ENCODE measurements at regions not wholly inside any gene's neighbourhood (a gene's known extent, or its start where the extent isn't known, plus 50 kb on each side); places are given as distances from the start of the nearest gene placed in this dataset.

DNA sequence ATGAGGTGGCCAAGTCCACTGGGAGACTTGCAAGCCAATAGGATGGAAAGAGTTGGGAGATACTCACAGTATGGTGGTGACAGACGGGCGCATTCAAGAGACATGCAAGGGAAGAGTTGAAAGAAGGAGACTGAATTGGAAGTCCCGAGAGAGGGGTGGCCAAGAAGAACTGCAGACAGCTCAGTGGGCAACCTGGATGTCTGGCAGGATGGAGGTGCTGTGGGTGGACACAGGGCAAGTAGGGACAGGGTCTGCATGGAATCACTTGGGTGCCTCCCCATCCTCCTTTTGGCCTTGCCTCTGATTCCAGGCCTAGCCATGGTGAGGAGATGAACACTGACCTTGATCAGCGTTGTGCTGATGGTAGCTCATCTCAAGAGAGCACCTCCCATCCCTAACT, 235.7 kb upstream of the COPS8 start:
- no peaks in the 10 kb centered on the region for H3K4me1 ChIP-seq (ENCODE audit: insufficient read depth, low read length)
- no peak overlapping the region for H3K27ac ChIP-seq (ENCODE audit: low read depth, low read length)
- peaks cover 3% of the 10 kb centered on the region for H3K27me3 ChIP-seq (ENCODE audit: insufficient read depth, low read length)
- H3K79me2 ChIP-seq (ENCODE audit: insufficient read depth, low read length): no peaks in the 10 kb centered on the region
- no peaks in the 10 kb centered on the region for H3K36me3 ChIP-seq (ENCODE audit: insufficient read depth, low read length)
- H4K20me1 ChIP-seq (ENCODE audit: insufficient read depth, low read length): no peaks in the 10 kb centered on the region
- no peaks in the 10 kb centered on the region for H3K9me3 ChIP-seq (ENCODE audit: low read depth, low read length)
- no peak for DNase-seq (ENCODE audit: insufficient read length, low spot score, missing footprints)
- H2AFZ ChIP-seq (ENCODE audit: low read length): no peak overlapping the region
- TF ChIP-seq, protein P1, sequence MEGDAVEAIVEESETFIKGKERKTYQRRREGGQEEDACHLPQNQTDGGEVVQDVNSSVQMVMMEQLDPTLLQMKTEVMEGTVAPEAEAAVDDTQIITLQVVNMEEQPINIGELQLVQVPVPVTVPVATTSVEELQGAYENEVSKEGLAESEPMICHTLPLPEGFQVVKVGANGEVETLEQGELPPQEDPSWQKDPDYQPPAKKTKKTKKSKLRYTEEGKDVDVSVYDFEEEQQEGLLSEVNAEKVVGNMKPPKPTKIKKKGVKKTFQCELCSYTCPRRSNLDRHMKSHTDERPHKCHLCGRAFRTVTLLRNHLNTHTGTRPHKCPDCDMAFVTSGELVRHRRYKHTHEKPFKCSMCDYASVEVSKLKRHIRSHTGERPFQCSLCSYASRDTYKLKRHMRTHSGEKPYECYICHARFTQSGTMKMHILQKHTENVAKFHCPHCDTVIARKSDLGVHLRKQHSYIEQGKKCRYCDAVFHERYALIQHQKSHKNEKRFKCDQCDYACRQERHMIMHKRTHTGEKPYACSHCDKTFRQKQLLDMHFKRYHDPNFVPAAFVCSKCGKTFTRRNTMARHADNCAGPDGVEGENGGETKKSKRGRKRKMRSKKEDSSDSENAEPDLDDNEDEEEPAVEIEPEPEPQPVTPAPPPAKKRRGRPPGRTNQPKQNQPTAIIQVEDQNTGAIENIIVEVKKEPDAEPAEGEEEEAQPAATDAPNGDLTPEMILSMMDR (IDR thresholded peaks at IDR 0.05; ENCODE audit: extremely low read depth, low read depth, low read length): no peak
- no peak overlapping the region for H3K4me3 ChIP-seq (ENCODE audit: insufficient read depth, low read length)
- H3K4me2 ChIP-seq (ENCODE audit: insufficient read depth, low read length): no peak overlapping the region

DNA sequence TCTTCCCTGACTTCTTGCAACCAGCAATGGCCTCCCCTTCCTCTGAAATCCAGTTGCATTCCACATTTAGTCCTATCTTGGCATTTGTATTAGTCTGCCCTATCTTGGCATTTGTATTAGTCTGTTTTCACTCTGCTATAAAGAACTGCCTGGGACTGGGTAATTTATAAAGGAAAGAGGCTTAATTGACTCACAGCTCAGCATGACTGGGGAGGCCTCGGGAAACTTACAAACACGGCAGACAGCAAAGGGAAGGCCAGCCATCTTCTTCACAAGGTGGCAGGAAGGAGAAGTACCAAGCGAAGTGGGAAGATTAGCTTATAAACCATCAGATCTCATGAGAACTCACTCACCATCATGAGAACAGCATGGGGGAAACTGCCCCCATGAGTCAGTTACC, 234.5 kb upstream of the COPS8 start:
- TF ChIP-seq, protein P1 (IDR thresholded peaks at IDR 0.05; ENCODE audit: extremely low read depth, low read depth, low read length): no peak
- Histone ChIP-seq H3K4me3 (ENCODE audit: insufficient read depth, low read length) (no peak overlapping the region), H4K20me1 (ENCODE audit: insufficient read depth, low read length) (no peaks in the 10 kb centered on the region), H3K79me2 (ENCODE audit: insufficient read depth, low read length) (no peaks in the 10 kb centered on the region), H3K4me2 (ENCODE audit: insufficient read depth, low read length) (no peak overlapping the region), H2AFZ (ENCODE audit: low read length) (no peak overlapping the region), H3K27ac (ENCODE audit: low read depth, low read length) (no peak overlapping the region), H3K4me1 (ENCODE audit: insufficient read depth, low read length) (no peaks in the 10 kb centered on the region), H3K36me3 (ENCODE audit: insufficient read depth, low read length) (no peaks in the 10 kb centered on the region), H3K9me3 (ENCODE audit: low read depth, low read length) (no peaks in the 10 kb centered on the region), H3K27me3 (ENCODE audit: insufficient read depth, low read length) (no peaks in the 10 kb centered on the region)
- DNase-seq (ENCODE audit: insufficient read length, low spot score, missing footprints): no peak

DNA sequence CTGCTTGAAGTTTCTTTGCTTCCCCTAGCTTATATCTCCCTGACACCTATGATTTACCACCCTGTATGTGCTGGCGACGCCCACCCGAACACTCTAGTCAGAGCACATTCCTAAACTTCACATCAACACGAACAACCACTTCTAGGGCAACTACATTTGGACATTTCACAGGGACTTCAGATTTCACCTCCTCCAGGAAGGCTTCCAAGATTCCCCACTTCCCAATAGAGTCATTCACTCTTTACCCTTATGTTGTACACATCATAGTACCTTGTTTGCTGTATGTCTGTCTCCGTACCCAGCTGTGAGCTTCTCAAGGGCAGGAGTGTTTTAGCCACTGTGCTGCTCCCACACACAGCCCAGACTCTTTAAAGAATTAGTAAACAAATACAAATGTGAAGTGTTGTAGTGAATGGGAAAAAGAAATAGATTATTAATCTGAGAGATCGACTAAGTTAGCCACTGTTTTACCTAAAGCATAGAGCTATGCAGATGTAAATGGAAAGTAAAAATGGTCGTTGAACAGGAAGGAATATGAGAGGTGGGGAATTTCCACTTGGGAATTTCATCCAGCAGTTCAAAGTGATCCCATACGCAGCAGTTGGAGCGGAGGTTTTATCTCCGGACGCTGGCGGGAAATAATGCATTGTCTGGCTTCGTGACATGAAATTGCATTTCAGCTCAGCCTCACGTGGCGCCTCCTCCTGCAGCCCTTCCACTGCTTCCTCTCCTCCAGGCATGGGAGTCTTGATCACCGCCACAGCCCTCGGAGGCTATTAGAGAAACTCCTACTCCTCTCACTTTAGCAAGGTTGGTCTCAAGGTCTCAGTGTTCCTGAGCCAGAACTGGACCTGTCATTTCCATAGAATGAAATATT, 233.4 kb upstream of the COPS8 start:
- Histone ChIP-seq H3K79me2 (ENCODE audit: insufficient read depth, low read length) (no peaks in the 10 kb centered on the region), H3K27ac (ENCODE audit: low read depth, low read length) (no peak overlapping the region), H3K4me2 (ENCODE audit: insufficient read depth, low read length) (no peak overlapping the region), H4K20me1 (ENCODE audit: insufficient read depth, low read length) (no peaks in the 10 kb centered on the region), H3K4me1 (ENCODE audit: insufficient read depth, low read length) (no peaks in the 10 kb centered on the region), H2AFZ (ENCODE audit: low read length) (no peak overlapping the region), H3K4me3 (ENCODE audit: insufficient read depth, low read length) (no peak overlapping the region), H3K27me3 (ENCODE audit: insufficient read depth, low read length) (no peaks in the 10 kb centered on the region), H3K36me3 (ENCODE audit: insufficient read depth, low read length) (no peaks in the 10 kb centered on the region), H3K9me3 (ENCODE audit: low read depth, low read length) (no peaks in the 10 kb centered on the region)
- DNase-seq (ENCODE audit: insufficient read length, low spot score, missing footprints): no peak
- TF ChIP-seq, protein P1 (IDR thresholded peaks at IDR 0.05; ENCODE audit: extremely low read depth, low read depth, low read length): no peak

DNA sequence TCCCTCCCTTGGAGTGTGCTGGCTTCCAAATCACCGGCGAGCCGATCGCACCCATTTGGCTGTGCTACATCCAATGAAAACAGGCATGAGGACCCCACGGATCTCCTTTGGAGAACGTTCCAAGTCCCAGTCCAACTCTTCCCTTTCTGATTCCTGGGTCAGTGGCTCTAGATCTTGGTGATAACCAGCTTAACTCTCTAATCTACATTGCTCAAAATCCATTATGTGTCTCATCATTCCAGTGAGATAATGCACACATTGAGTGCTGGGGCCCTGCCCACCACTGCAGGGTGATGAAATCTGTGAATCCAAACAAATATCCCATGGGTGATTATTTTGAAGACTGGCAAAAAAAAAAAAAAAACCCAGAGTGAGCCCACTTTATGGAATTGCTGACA, 232.7 kb upstream of the COPS8 start:
- Histone ChIP-seq H3K4me1 (ENCODE audit: insufficient read depth, low read length) (no peaks in the 10 kb centered on the region), H3K27ac (ENCODE audit: low read depth, low read length) (no peak overlapping the region), H3K9me3 (ENCODE audit: low read depth, low read length) (no peaks in the 10 kb centered on the region), H3K27me3 (ENCODE audit: insufficient read depth, low read length) (no peaks in the 10 kb centered on the region), H3K4me2 (ENCODE audit: insufficient read depth, low read length) (no peak overlapping the region), H3K79me2 (ENCODE audit: insufficient read depth, low read length) (no peaks in the 10 kb centered on the region), H3K36me3 (ENCODE audit: insufficient read depth, low read length) (no peaks in the 10 kb centered on the region), H4K20me1 (ENCODE audit: insufficient read depth, low read length) (no peaks in the 10 kb centered on the region), H2AFZ (ENCODE audit: low read length) (no peak overlapping the region), H3K4me3 (ENCODE audit: insufficient read depth, low read length) (no peak overlapping the region)
- no peak for DNase-seq (ENCODE audit: insufficient read length, low spot score, missing footprints)
- TF ChIP-seq, protein P1 (IDR thresholded peaks at IDR 0.05; ENCODE audit: extremely low read depth, low read depth, low read length): no peak
